Ovary (tissue), 3 donors: ENCODE measurements at regions not wholly inside any gene's neighbourhood (a gene's known extent, or its start where the extent isn't known, plus 50 kb on each side); places are given as distances from the start of the nearest gene placed in this dataset.

ENCODE experiments used
- POLR2A ChIP-seq: fragments of 450-650 bp; IDR thresholded peaks from one replicate; pipeline ENCODE4 v1.6.1; 2017; ENCODE audit warnings: antibody characterized with exemption, mild to moderate bottlenecking, moderate library complexity
- TF ChIP-seq, protein P1 (sequence below), 3 donors: fragments of 450-650 bp in 2 of 3; fragments of 200-600 bp in 1 of 3; IDR thresholded peaks; one replicate each; pipeline versions ENCODE4 v1.5.1 to v1.8.0; 2016 to 2022; ENCODE audit warnings: antibody characterized with exemption in 3 of 3, mild to moderate bottlenecking in 1 of 3
- donor health status: DM: no; HTN: no; CAD: no.

GRCh38 chr7:46153951-46154787 lies 233.1 kb upstream of the IGFBP3 start:
- TF ChIP-seq, protein P1, sequence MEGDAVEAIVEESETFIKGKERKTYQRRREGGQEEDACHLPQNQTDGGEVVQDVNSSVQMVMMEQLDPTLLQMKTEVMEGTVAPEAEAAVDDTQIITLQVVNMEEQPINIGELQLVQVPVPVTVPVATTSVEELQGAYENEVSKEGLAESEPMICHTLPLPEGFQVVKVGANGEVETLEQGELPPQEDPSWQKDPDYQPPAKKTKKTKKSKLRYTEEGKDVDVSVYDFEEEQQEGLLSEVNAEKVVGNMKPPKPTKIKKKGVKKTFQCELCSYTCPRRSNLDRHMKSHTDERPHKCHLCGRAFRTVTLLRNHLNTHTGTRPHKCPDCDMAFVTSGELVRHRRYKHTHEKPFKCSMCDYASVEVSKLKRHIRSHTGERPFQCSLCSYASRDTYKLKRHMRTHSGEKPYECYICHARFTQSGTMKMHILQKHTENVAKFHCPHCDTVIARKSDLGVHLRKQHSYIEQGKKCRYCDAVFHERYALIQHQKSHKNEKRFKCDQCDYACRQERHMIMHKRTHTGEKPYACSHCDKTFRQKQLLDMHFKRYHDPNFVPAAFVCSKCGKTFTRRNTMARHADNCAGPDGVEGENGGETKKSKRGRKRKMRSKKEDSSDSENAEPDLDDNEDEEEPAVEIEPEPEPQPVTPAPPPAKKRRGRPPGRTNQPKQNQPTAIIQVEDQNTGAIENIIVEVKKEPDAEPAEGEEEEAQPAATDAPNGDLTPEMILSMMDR (IDR thresholded peaks at IDR 0.05): no peak
- no peak for TF ChIP-seq POLR2A
